Neuronal stem cell (in vitro differentiated cells): ENCODE measurements at regions not wholly inside any gene's neighbourhood (a gene's known extent, or its start where the extent isn't known, plus 50 kb on each side); places are given as distances from the start of the nearest gene placed in this dataset.

Source experiments
- DNase-seq: peaks from one replicate; pipeline ENCODE4 v3.0.0-alpha.2; 2013; ENCODE audit warnings: low spot score
- H2AFZ ChIP-seq: one replicate; pipeline ENCODE4 v1.6.1; 2013; ENCODE audit warnings: mild to moderate bottlenecking, low read length, inconsistent platforms
- H2AK5ac ChIP-seq: 2 replicates; pipeline ENCODE4 v1.6.1; 2013; ENCODE audit warnings: low read depth, mild to moderate bottlenecking, inconsistent platforms, low read length, moderate library complexity, mixed read lengths
- H2BK120ac ChIP-seq: 2 replicates; pipeline ENCODE4 v1.6.1; 2013; ENCODE audit warnings: low read depth, mild to moderate bottlenecking, inconsistent platforms, low read length, moderate library complexity, mixed read lengths
- H2BK12ac ChIP-seq: one replicate; pipeline ENCODE4 v1.6.1; 2013; ENCODE audit warnings: low read length, inconsistent platforms
- H2BK15ac ChIP-seq: 2 replicates; pipeline ENCODE4 v1.6.1; 2013; ENCODE audit warnings: mild to moderate bottlenecking, low read length, inconsistent platforms, mixed read lengths
- H2BK5ac ChIP-seq: one replicate; pipeline ENCODE4 v1.6.1; 2013; ENCODE audit warnings: inconsistent platforms, mild to moderate bottlenecking, low read length, moderate library complexity
- H3K14ac ChIP-seq: one replicate; pipeline ENCODE4 v1.6.1; 2013; ENCODE audit warnings: low read length, inconsistent platforms
- H3K18ac ChIP-seq: 2 replicates; pipeline ENCODE4 v1.6.1; 2013; ENCODE audit warnings: low read length, inconsistent platforms
- H3K23ac ChIP-seq: 2 replicates; pipeline ENCODE4 v1.6.1; 2013; ENCODE audit warnings: low read depth, mild to moderate bottlenecking, mixed read lengths, low read length, inconsistent platforms; ENCODE audit not compliant: poor library complexity
- H3K27ac ChIP-seq: replicated peaks from 3 replicates; pipeline ENCODE4 v1.5.1; 2013; ENCODE audit warnings: low read length, inconsistent platforms
- H3K27me3 ChIP-seq, 3 experiments: 2 replicates each; pipeline ENCODE4 v1.6.1; 2013; ENCODE audit warnings: low read length in 3 of 3, mild to moderate bottlenecking in 2 of 3, inconsistent platforms in 1 of 3, low read depth in 1 of 3, mixed read lengths in 1 of 3, moderate library complexity in 1 of 3; ENCODE audit not compliant: control insufficient read depth in 3 of 3, insufficient read depth in 3 of 3
- H3K36me3 ChIP-seq, 2 donors: replicated peaks in 1 of 2; 2 replicates each; pipeline ENCODE4 v1.6.1; 2013; ENCODE audit warnings: low read length in 2 of 2; ENCODE audit not compliant: control insufficient read depth in 2 of 2, insufficient read depth in 2 of 2
- H3K4ac ChIP-seq: 2 replicates; pipeline ENCODE4 v1.6.1; 2013; ENCODE audit warnings: inconsistent platforms, mild to moderate bottlenecking, low read length, moderate library complexity
- H3K4me1 ChIP-seq, 2 donors: 1 replicate in 1 of 2; 2 replicates in 1 of 2; pipeline ENCODE4 v1.6.1; 2013; ENCODE audit warnings: low read length in 2 of 2, low read depth in 1 of 2; ENCODE audit not compliant: control insufficient read depth in 2 of 2, insufficient read depth in 1 of 2
- H3K4me2 ChIP-seq: one replicate; pipeline ENCODE4 v1.6.1; 2013; ENCODE audit warnings: mild to moderate bottlenecking, low read length, inconsistent platforms; ENCODE audit not compliant: insufficient read depth, poor library complexity, severe bottlenecking
- H3K4me3 ChIP-seq, 2 donors: 2 replicates each; pipeline ENCODE4 v1.5.1; 2013; ENCODE audit warnings: low read length in 2 of 2, mild to moderate bottlenecking in 2 of 2, inconsistent platforms in 1 of 2, moderate library complexity in 1 of 2
- H3K79me1 ChIP-seq: one replicate; pipeline ENCODE4 v1.6.1; 2013; ENCODE audit warnings: low read depth, mild to moderate bottlenecking, inconsistent platforms, low read length, moderate library complexity
- H3K9ac ChIP-seq: one replicate; pipeline ENCODE4 v1.6.1; 2013; ENCODE audit warnings: mild to moderate bottlenecking, low read depth, low read length, inconsistent platforms; ENCODE audit not compliant: poor library complexity
- H3K9me3 ChIP-seq, 2 donors: replicated peaks in 1 of 2; 2 replicates each; pipeline versions ENCODE3 to v1.6.1; 2013; ENCODE audit warnings: low read length in 2 of 2, mild to moderate bottlenecking in 2 of 2, inconsistent platforms in 1 of 2, low read depth in 1 of 2, mixed read lengths in 1 of 2, moderate library complexity in 1 of 2; ENCODE audit not compliant: control insufficient read depth in 2 of 2, insufficient read depth in 1 of 2
- H4K8ac ChIP-seq: one replicate; pipeline ENCODE4 v1.6.1; 2013; ENCODE audit warnings: low read depth, mild to moderate bottlenecking, inconsistent platforms, low read length, moderate library complexity
- H4K91ac ChIP-seq: one replicate; pipeline ENCODE4 v1.6.1; 2013; ENCODE audit warnings: low read length, low read depth, mild to moderate bottlenecking, inconsistent platforms; ENCODE audit not compliant: poor library complexity
- WGBS, 2 donors: extraction: QIAGEN DNeasy Blood & Tissue Kit; methylation state at CpG; one replicate each; pipeline ENCODE4 v1.1.7; 2013; ENCODE audit warnings: missing lambda C conversion rate in 2 of 2, mixed read lengths in 1 of 2; ENCODE audit not compliant: insufficient read length in 2 of 2, insufficient replicate concordance in 1 of 2; ENCODE audit errors: extremely low coverage in 2 of 2; 5-methylcytosine and 5-hydroxymethylcytosine counted together

GRCh38 chr6:144681334-144681733, 396.2 kb downstream of the UTRN start:
- Histone ChIP-seq H2BK15ac (no peak overlapping the region), H3K79me1 (no peaks in the 10 kb centered on the region), H4K91ac (no peak overlapping the region)

GRCh38 chr6:144683216-144684070, 398.3 kb downstream of the UTRN start:
- Histone ChIP-seq H2BK120ac (no peak overlapping the region), H2AK5ac (no peak overlapping the region), H3K4me3 (no peak overlapping the region), H3K14ac (no peak overlapping the region), H3K4ac (no peak overlapping the region), H2BK15ac (no peak overlapping the region), H3K18ac (no peak overlapping the region), H3K79me1 (no peaks in the 10 kb centered on the region), H4K91ac (no peak overlapping the region), H3K9ac (no peak overlapping the region), H2BK5ac (no peak overlapping the region), H4K8ac (no peak overlapping the region), H2BK12ac (no peak overlapping the region), H3K4me1 (no peaks in the 10 kb centered on the region), H3K27me3 (no peaks in the 10 kb centered on the region), H2AFZ (no peak overlapping the region), H3K4me2 (no peak overlapping the region), H3K27ac (no peak overlapping the region), H3K36me3 (peaks cover 0 to 14% of the 10 kb centered on the region in 2 donors), H3K9me3 (peaks cover 2 to 11% of the 10 kb centered on the region in 2 donors), H3K23ac (no peak overlapping the region)
- DNase-seq: no peak
- no CpG with 5 or more reads among the region's 6 CpGs for WGBS, 2 donors

More at GRCh38 chr6:144681334-144681733, 396.2 kb downstream of the UTRN start:
- Histone ChIP-seq H3K4me1 (no peaks in the 10 kb centered on the region), H2BK12ac (no peak overlapping the region), H3K23ac (no peak overlapping the region), H3K14ac (no peak overlapping the region), H3K4me3 (no peak overlapping the region), H3K9ac (no peak overlapping the region), H3K9me3 (peaks cover 0 to 5% of the 10 kb centered on the region in 2 donors), H2BK120ac (no peak overlapping the region), H3K4ac (no peak overlapping the region), H3K27me3 (no peaks in the 10 kb centered on the region), H3K36me3 (peaks cover 0 to 14% of the 10 kb centered on the region in 2 donors), H2AFZ (no peak overlapping the region), H3K4me2 (no peak overlapping the region), H3K18ac (no peak overlapping the region), H4K8ac (no peak overlapping the region), H2BK5ac (no peak overlapping the region), H2AK5ac (no peak overlapping the region), H3K27ac (no peak overlapping the region)
- DNase-seq: no peak
- no CpG with 5 or more reads among the region's 3 CpGs for WGBS, 2 donors

GRCh38 chr6:144688713-144689112, 403.6 kb downstream of the UTRN start:
- Histone ChIP-seq H3K18ac (no peak overlapping the region), H3K14ac (no peak overlapping the region), H3K9ac (no peak overlapping the region), H3K4me3 (no peak overlapping the region), H2BK15ac (no peak overlapping the region), H3K27me3 (no peaks in the 10 kb centered on the region), H2BK12ac (no peak overlapping the region), H3K79me1 (no peaks in the 10 kb centered on the region), H3K23ac (no peak overlapping the region), H2BK5ac (no peak overlapping the region), H2BK120ac (no peak overlapping the region), H3K9me3 (peaks cover 2 to 31% of the 10 kb centered on the region in 2 donors), H4K91ac (no peak overlapping the region), H2AK5ac (no peak overlapping the region), H3K4me1 (no peaks in the 10 kb centered on the region), H3K4me2 (no peak overlapping the region), H4K8ac (no peak overlapping the region), H3K4ac (no peak overlapping the region), H3K27ac (no peak overlapping the region), H3K36me3 (peaks cover 0 to under 1% of the 10 kb centered on the region in 2 donors), H2AFZ (no peak overlapping the region)
- no peak for DNase-seq

- H2BK15ac ChIP-seq: no peak overlapping the region
- H2BK120ac ChIP-seq: no peak overlapping the region
- H3K4me1 ChIP-seq: no peaks in the 10 kb centered on the region
- no peak overlapping the region for H3K4ac ChIP-seq
- no peak overlapping the region for H3K14ac ChIP-seq
- H3K27me3 ChIP-seq: no peaks in the 10 kb centered on the region
- H3K4me2 ChIP-seq: no peak overlapping the region
- no peak overlapping the region for H3K23ac ChIP-seq
- H3K18ac ChIP-seq: no peak overlapping the region
- H3K79me1 ChIP-seq: no peaks in the 10 kb centered on the region
- H2BK5ac ChIP-seq: no peak overlapping the region
- H4K8ac ChIP-seq: no peak overlapping the region
- no peak overlapping the region for H2BK12ac ChIP-seq
- no peak overlapping the region for H3K4me3 ChIP-seq
- no peaks in the 10 kb centered on the region for H3K36me3 ChIP-seq
- H4K91ac ChIP-seq: no peak overlapping the region
- H3K27ac ChIP-seq: no peak overlapping the region
- H2AFZ ChIP-seq: no peak overlapping the region
- DNase-seq: no peak
- no peak overlapping the region for H2AK5ac ChIP-seq
- H3K9ac ChIP-seq: no peak overlapping the region
- WGBS, 2 donors: no CpG with 5 or more reads among the region's 3 CpGs
- peaks cover 2 to 31% of the 10 kb centered on the region in 2 donors for H3K9me3 ChIP-seq
Measured at GRCh38 chr6:144689503-144690040, 404.4 kb downstream of the UTRN start.
